SU-DHL-6 (cell line): ENCODE measurements at regions not wholly inside any gene's neighbourhood (a gene's known extent, or its start where the extent isn't known, plus 50 kb on each side); places are given as distances from the start of the nearest gene placed in this dataset.

ENCODE experiments used
- H2AFZ ChIP-seq: fragments of 200-600 bp; sonication (generic); 2 replicates; pipeline ENCODE4 v1.6.1; 2014; ENCODE audit warnings: low read depth, mild to moderate bottlenecking, moderate library complexity, mixed read lengths, antibody characterized with exemption, low read length; ENCODE audit not compliant: severe bottlenecking
- H3F3A ChIP-seq: fragments of 200-600 bp; shearing (Covaris generic); 2 replicates; pipeline ENCODE4 v1.6.0; 2016; ENCODE audit warnings: antibody characterized with exemption, mild to moderate bottlenecking; ENCODE audit not compliant: insufficient read depth
- H3K27ac ChIP-seq: fragments of 200-600 bp; sonication (generic); 2 replicates; pipeline ENCODE4 v1.5.1; 2016; ENCODE audit warnings: low read depth, mild to moderate bottlenecking, low read length, moderate library complexity, mixed read lengths
- H3K27me3 ChIP-seq: fragments of 200-600 bp; sonication (generic), shearing (Covaris generic); 2 replicates; pipeline ENCODE4 v1.6.0; 2014; ENCODE audit warnings: mild to moderate bottlenecking, low read length
- H3K36me3 ChIP-seq: fragments of 200-600 bp; sonication (generic); 2 replicates; pipeline ENCODE4 v1.6.1; 2014; ENCODE audit warnings: mild to moderate bottlenecking, low read length, mixed read lengths
- H3K4me2 ChIP-seq: fragments of 300-600, 200-600 bp; shearing (Covaris generic), sonication (generic); 2 replicates; pipeline ENCODE4 v1.6.0; 2014; ENCODE audit warnings: low read length, low read depth, mild to moderate bottlenecking; ENCODE audit not compliant: poor library complexity, severe bottlenecking
- H3K4me3 ChIP-seq: fragments of 200-600 bp; sonication (generic); 2 replicates; pipeline ENCODE4 v1.5.1; 2014; ENCODE audit warnings: antibody characterized with exemption, low read length, mild to moderate bottlenecking, mixed read lengths; ENCODE audit not compliant: insufficient read depth, poor library complexity, severe bottlenecking
- H3K79me2 ChIP-seq: fragments of 200-600 bp; sonication (generic); 2 replicates; pipeline ENCODE4 v1.6.1; 2014; ENCODE audit warnings: mild to moderate bottlenecking, low read length, moderate library complexity; ENCODE audit not compliant: insufficient read depth
- H3K9ac ChIP-seq: fragments of 200-600 bp; sonication (generic); 2 replicates; pipeline ENCODE4 v1.7.0; 2014; ENCODE audit warnings: mild to moderate bottlenecking, low read length
- H3K9me2 ChIP-seq: fragments of 200-600 bp; sonication (generic); replicated peaks from 2 replicates; pipeline ENCODE4 v1.6.1; 2014; ENCODE audit warnings: low read length; ENCODE audit not compliant: insufficient read depth
- H3K9me3 ChIP-seq: fragments of 200-600 bp; sonication (generic); 2 replicates; pipeline ENCODE4 v1.6.1; 2014; ENCODE audit warnings: low read length, mixed read lengths; ENCODE audit not compliant: insufficient read depth
- H4K20me1 ChIP-seq: fragments of 200-600 bp; sonication (generic); 2 replicates; pipeline ENCODE4 v1.6.1; 2014; ENCODE audit warnings: low read depth, mild to moderate bottlenecking, antibody characterized with exemption, low read length, moderate library complexity, mixed read lengths
- EZH2phosphoT487 ChIP-seq: fragments of 200-600 bp; sonication (generic), shearing (Covaris generic); conservative IDR thresholded peaks from 2 replicates; pipeline ENCODE4 v1.6.1; 2018; ENCODE audit warnings: mild to moderate bottlenecking, antibody characterized with exemption, low read length, moderate library complexity, mixed read lengths
- TF ChIP-seq, protein P1 (sequence below): fragments of 200-600 bp; sonication (generic); IDR thresholded peaks from one replicate; pipeline ENCODE4 v1.5.1; 2017; ENCODE audit warnings: antibody characterized with exemption, mild to moderate bottlenecking, low read length, moderate library complexity; ENCODE audit not compliant: insufficient read depth, poor library complexity, severe bottlenecking

DNA sequence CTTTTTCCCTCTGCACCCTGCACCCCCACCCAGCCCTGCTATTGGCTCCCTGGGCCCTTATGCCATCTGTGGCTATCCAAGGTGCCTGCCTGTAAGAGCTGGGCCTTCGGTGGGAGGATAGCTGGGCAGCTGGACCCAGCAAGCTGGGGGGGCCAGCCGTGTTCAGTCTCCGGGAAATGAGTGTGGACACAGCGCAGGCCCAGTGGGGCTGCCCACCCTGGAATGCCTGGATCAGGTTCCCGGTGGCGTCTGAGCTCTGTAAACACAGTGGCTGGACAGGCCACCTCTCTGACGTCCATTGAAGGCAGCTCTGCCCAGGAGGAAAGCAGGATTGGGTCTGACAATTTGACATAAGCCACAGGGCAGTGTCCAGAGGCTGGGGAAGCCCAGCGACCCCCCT, 127.8 kb downstream of the FOXD2 start:
- Histone ChIP-seq H3K4me2 (no peak overlapping the region), H3K9me2 (no peaks in the 10 kb centered on the region)

DNA sequence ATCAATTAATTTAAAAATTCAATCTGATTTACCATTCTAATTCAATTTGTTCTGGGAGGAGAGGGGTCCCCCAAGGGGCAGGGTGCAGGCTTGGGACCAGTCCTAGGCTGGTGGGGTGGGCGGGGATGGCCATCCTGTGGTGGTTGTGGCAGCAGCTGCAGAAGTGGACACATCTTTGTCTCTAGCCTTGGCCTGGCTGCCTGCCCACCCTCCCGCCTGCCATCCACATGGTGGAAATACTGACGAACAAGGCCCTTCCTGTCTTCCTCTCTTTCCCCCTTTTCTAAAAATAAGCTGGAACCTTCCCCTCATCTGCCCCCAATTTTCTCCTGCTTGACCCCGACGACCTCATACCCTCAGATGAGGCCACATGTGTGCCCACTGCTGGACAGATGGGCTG, 130.9 kb downstream of the FOXD2 start:
- H3K9ac ChIP-seq: no peak overlapping the region
- no peaks in the 10 kb centered on the region for H3K79me2 ChIP-seq
- H3K27ac ChIP-seq: no peak overlapping the region
- H3F3A ChIP-seq: no peaks in the 10 kb centered on the region
- H3K4me2 ChIP-seq: no peak overlapping the region
- no peak overlapping the region for H3K4me3 ChIP-seq
- H3K9me2 ChIP-seq: no peaks in the 10 kb centered on the region
- H3K27me3 ChIP-seq: no peaks in the 10 kb centered on the region
- H3K36me3 ChIP-seq: no peaks in the 10 kb centered on the region
- no peak overlapping the region for H2AFZ ChIP-seq
- no peaks in the 10 kb centered on the region for H3K9me3 ChIP-seq
- TF ChIP-seq, protein P1, sequence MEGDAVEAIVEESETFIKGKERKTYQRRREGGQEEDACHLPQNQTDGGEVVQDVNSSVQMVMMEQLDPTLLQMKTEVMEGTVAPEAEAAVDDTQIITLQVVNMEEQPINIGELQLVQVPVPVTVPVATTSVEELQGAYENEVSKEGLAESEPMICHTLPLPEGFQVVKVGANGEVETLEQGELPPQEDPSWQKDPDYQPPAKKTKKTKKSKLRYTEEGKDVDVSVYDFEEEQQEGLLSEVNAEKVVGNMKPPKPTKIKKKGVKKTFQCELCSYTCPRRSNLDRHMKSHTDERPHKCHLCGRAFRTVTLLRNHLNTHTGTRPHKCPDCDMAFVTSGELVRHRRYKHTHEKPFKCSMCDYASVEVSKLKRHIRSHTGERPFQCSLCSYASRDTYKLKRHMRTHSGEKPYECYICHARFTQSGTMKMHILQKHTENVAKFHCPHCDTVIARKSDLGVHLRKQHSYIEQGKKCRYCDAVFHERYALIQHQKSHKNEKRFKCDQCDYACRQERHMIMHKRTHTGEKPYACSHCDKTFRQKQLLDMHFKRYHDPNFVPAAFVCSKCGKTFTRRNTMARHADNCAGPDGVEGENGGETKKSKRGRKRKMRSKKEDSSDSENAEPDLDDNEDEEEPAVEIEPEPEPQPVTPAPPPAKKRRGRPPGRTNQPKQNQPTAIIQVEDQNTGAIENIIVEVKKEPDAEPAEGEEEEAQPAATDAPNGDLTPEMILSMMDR: no peak
- TF ChIP-seq EZH2phosphoT487: no peak
- no peaks in the 10 kb centered on the region for H4K20me1 ChIP-seq

More for the DNA sequence above, 127.8 kb downstream of the FOXD2 start:
- Histone ChIP-seq H3K9me3 (no peaks in the 10 kb centered on the region), H3K27me3 (no peaks in the 10 kb centered on the region), H3K27ac (no peak overlapping the region), H3K79me2 (no peaks in the 10 kb centered on the region), H3F3A (no peaks in the 10 kb centered on the region), H2AFZ (no peak overlapping the region), H3K9ac (no peak overlapping the region), H3K36me3 (no peaks in the 10 kb centered on the region), H3K4me3 (no peak overlapping the region), H4K20me1 (no peaks in the 10 kb centered on the region)
- no peak for TF ChIP-seq EZH2phosphoT487
- TF ChIP-seq, protein P1: no peak

DNA sequence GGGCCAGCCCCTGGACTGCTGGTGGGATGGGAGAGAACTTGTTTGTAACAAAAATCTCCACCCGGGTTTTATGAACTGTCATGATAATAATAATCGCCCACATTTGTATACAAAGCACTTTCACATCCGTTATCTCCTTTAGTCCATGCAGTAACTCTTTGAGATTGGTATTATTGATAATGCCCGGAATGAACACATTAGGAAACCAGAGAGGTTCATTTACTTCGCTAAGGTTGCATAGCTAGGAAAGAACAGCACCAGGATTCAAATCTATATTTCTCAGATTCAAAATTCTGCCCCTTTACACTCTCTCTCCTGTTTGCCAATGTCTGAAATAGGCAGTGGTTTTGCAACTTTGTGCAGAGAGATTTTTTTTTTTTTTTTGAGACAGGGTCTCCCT, 131.4 kb downstream of the FOXD2 start:
- Histone ChIP-seq H3K9ac (no peak overlapping the region), H3F3A (no peaks in the 10 kb centered on the region), H3K27me3 (no peaks in the 10 kb centered on the region), H3K9me2 (no peaks in the 10 kb centered on the region), H3K36me3 (no peaks in the 10 kb centered on the region), H2AFZ (no peak overlapping the region), H3K4me3 (no peak overlapping the region), H4K20me1 (no peaks in the 10 kb centered on the region), H3K9me3 (no peaks in the 10 kb centered on the region), H3K27ac (no peak overlapping the region), H3K4me2 (no peak overlapping the region), H3K79me2 (no peaks in the 10 kb centered on the region)
- TF ChIP-seq EZH2phosphoT487: no peak

DNA sequence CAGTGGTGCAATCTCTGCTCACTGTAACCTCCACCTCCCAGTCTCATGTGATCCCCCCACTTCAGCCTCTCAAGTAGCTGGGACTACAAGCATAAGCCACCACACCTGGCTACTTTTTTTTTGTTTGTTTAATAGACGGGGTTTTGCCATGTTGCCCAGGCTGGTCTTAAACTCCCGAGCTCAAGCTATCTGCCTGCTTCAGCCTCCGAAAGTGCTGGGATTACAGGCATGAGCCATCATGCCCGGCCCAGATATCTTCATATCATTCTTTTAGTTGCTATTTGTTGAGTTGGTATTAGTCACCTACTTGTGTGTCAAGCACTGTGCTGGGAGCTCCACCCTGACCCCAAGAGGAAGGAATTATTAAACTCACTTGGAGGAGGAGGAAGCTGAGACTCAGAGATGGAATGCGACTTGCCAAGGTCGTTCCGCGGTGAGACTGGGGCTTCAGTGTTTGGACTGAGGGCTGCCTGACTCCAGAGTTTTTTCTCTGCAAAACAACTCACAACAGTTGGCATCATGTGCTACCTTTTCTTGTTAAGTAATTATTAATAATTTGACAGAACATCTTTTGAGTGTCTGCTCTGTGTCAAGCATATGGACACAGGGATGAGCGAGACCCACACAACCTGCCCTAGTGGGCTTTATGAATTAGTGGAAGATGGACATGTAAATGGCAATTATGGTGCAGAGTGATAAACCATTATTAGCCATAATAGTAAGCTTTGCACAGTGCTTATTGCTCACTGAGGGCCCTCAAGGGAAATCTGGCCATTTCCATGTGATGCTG, 132.0 kb downstream of the FOXD2 start:
- Histone ChIP-seq H3K9me3 (no peaks in the 10 kb centered on the region), H3K4me3 (no peak overlapping the region), H3K4me2 (no peak overlapping the region), H3F3A (no peaks in the 10 kb centered on the region), H3K9ac (no peak overlapping the region), H3K36me3 (no peaks in the 10 kb centered on the region), H2AFZ (no peak overlapping the region), H3K79me2 (no peaks in the 10 kb centered on the region), H3K27ac (no peak overlapping the region), H4K20me1 (no peaks in the 10 kb centered on the region), H3K9me2 (no peaks in the 10 kb centered on the region), H3K27me3 (no peaks in the 10 kb centered on the region)
- no peak for TF ChIP-seq EZH2phosphoT487
- TF ChIP-seq, protein P1: no peak
